ENCODE measurements at regions not wholly inside any gene's neighbourhood (a gene's known extent, or its start where the extent isn't known, plus 50 kb on each side); places are given as distances from the start of the nearest gene placed in this dataset.

GRCh38 chr18:37712776-37713175, 147.2 kb upstream of the CELF4 start:
- FAIRE-seq = no peak

GRCh38 chr18:37711766-37712505, 146.3 kb upstream of the CELF4 start:
- no peak for FAIRE-seq

DNA sequence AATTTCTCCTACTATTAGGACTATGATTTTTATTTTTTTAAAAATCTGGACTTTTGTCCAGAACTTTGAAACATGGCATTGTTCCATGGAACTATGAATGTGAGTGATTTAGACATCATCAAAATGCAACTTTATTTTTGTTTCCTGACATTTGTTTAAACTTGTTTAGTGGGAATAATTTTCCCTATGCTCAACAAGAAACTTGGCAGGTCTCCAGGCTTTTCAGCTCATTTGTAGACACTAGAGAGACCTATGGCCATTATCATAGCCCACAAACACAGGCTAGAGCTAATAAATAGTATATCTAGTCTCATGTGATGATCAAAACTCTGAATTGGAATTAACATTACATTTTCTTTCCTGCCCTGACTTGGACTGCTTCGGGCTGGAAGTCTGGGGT, 145.1 kb upstream of the CELF4 start:
- no peak for FAIRE-seq

DNA sequence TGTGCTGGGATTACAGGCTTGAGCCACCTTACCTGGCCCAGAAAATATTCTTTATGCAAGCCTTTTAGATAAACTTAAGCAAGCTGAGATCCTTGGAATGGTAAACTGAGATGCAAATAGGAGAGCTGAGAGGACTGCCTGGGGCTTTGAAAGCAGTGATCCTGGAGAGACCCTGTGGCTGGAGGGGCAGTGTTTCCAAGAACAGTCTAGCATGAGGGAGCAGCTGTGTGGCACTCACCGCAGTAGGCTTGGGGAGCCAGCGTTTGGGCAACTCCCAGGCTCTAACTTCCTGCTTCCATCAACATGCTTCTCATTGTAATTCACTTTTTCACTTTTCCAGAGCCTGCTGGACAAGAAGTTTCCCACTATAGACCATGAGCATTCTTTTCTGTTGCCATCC, 144.1 kb upstream of the CELF4 start:
- no peak for FAIRE-seq

GRCh38 chr18:37705016-37705415, 139.4 kb upstream of the CELF4 start:
- FAIRE-seq = no peak

DNA sequence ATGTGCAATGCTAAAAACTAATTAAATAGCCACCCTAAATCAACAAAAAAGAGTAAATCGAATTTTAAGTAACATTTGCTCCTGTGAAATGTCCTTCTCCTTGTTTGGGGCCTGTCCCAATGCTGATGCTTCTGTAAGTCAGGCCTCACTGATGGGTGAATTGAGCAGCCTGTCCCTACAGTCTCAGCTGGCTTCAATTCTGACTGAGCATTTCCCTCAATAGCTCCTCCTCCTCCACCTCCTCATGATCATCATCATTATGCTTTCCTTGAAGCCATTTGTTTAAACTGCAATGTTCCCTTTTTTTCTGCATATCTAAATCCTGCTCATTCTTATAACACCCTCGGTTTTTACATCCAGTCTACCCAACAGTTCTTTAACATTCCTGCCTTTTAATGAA, 137.2 kb upstream of the CELF4 start:
- FAIRE-seq = no peak

- no peak for FAIRE-seq
Observed at GRCh38 chr18:37701967-37702366, 136.4 kb upstream of the CELF4 start.

- no peak for FAIRE-seq
Observed at GRCh38 chr18:37698508-37699040, 133.0 kb upstream of the CELF4 start.

DNA sequence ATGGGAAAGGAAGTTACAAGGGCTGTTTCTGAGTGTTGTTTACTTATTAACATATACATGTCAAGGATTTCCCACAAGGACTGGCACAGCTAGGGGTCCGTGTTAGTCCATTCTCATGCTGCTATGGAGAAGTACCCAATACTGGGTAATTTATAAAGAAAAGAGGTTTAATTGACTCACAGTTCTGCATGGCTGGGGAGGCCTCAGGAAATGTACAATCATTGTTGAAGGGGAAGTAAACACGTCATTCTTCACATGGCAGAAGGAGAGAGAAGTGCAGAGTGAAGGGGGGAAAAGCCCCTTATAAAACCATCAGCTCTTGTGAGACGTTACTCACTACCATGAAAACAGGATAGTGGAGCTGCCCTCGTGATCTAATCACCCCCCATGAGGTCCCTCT, 128.9 kb upstream of the CELF4 start:
- no peak for FAIRE-seq

DNA sequence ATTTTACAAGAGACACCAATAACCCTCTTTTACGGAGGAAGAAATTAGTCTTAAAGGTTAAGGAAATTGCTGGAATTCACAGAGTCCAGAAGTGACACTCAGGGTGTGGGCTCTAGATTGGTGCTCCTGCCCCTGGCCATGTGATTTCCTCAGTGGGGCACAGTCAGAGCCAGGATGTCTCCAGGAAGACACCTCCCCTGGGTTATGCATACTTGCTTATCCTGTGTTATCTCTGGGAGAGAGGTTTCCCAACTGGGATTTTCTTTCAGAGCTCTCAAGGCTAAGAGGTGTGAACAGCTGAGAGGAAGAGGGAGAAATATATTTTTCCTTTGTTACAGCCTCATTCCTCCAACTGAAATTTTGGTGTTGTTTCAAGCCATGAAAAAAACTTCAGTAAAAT, 125.6 kb upstream of the CELF4 start:
- no peak for FAIRE-seq

- no peak for FAIRE-seq
Observed at GRCh38 chr18:37689841-37690240, 124.2 kb upstream of the CELF4 start.

DNA sequence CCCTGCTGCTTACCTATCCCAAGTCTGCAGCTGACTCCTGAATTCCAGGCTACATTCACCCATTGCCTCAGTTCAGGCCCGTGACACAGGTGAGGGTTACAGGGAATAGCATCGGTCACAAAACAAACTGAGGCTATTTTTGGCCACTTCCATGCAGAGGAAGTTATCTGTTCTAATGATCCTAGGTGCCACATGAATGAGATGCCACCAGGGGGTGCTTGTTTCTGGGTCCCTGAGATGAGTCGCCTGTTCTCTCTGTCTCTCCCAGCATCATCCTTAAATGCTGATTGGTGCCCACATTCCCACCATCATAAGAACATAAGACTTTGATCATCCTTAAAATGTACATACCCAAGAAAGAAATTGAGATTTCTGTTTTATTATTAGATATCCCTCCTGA, 119.0 kb upstream of the CELF4 start:
- no peak for FAIRE-seq

DNA sequence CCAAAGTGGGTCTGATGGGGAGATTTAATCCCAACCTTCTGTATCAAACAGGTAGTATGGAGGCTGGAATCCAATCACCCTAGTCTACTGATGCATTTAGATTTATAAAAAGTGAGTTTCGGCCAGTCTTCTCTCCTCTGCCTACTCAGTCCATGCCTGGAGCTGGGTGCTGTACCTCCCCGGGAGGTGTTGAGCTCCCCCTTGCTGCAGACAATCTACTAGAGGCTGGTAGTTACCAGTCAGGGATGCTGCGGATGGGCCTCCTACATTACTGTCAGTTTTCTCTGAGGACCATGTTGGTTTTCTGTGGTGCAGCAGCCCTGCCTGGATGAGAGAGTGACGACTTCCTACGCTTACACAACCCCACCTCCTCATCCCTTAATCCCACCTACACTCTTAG, 118.6 kb upstream of the CELF4 start:
- no peak for FAIRE-seq

- FAIRE-seq = no peak
Observed at GRCh38 chr18:37680911-37681310, 115.3 kb upstream of the CELF4 start.

GRCh38 chr18:37676276-37676675, 110.7 kb upstream of the CELF4 start:
- no peak for FAIRE-seq

DNA sequence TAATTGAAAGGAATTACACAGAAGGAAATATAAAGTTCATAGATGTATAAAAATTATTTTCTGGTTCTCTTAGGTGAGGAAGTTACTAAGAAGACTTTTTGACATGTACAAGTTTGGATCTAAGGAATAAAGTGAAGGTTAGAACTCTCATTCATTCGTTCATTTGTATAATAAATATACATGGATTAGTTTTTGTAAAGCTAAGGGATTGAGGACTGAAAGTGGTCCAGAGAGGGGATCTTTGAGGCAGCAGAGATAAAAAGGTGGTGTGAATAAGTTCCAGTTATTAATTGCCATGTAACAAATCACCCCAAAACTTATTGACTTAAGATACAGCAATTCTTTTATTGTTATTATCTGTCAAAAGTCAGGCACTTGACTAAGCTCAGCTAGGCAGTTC, 110.1 kb upstream of the CELF4 start:
- FAIRE-seq = no peak

DNA sequence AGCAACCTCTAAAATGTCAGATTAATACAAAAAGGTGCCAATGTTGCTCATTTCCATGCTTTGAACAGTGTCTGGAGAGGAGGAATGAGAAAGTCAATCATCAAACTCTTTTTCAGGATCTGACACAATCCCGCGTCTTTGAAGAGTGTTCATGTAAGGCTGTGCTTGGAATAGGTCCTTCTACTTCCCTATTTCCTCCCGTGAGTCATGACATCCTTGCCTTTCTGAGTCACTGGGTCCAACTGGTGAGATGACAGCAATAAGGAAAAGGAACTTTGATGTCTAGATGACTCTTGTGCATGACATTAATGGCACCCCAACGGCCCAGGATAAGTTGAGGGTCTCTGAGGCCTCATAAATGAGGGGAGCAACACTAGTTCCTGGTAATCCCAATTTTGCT, 109.0 kb upstream of the CELF4 start:
- no peak for FAIRE-seq

DNA sequence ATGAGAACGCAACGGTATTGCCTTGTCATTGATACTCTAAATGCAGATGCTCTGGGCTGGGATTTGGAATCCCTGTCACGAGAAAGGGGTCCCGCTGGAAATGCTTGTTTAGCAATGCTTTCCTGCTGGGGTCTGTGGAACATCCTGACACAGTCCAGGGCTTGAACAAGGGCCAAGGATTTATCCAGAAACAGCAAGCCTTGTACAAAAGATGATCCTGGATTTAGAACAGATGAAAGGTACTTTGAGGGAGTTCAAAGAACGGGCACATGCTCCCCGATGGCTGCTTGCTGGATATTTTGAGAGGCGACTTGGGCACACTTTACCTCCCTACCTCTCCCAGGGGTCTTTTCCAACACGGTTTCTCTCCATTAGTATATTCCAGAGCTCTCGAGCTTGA, 108.1 kb upstream of the CELF4 start:
- FAIRE-seq = no peak

- no peak for FAIRE-seq
Observed at GRCh38 chr18:37672932-37673595, 107.5 kb upstream of the CELF4 start.

DNA sequence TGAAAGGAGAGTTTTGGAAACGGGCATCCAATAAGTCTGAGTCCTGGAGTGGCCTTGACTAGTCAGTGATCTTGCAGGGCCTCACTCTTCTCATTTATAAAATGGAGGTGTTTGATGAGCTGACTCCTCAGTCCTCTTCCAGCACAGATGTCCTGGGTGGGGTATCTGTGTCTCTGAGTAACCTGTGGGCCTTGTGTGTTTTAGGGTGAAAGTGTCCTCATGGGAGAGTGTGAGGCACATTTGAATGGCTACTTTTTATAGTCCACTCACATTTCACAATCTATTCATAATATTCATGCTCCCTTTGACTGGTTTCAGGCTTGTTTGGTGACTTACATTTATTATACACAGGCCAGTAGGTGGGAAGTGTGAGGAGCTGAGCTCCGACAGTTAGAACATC, 106.4 kb upstream of the CELF4 start:
- no peak for FAIRE-seq

GRCh38 chr18:37671530-37671929, 105.9 kb upstream of the CELF4 start:
- FAIRE-seq = no peak

- FAIRE-seq = no peak
Observed at GRCh38 chr18:37671119-37671518, 105.5 kb upstream of the CELF4 start.

DNA sequence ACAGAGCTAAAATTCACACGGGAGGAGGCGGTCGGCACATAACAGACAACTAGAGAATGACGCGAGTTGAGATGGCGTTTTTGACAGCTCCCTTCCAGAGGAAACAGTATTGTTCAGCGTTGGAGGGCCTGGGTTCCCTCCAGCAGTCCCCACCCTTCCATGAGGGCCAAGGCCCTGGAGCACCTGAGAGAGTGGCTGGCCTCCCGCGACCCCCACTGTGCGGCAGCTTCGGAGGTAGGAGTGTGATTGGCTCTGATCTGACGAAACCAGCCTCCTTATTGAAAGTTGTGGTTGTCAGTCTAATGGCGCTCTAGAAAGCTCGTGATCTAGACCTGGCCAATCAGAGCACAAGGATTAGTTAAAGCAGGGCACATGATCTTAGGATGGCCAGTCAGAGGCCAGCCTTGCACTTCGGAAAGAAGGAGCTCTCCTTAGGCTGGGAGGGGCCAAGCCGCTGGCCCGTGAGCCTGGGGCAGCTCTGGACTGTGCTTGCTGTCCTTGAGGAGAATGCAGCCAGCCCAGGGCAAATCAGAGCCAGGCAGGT, 104.5 kb upstream of the CELF4 start:
- no peak for FAIRE-seq

Data from TTC549 (cell line).